H1 (cell line): ENCODE measurements at regions not wholly inside any gene's neighbourhood (a gene's known extent, or its start where the extent isn't known, plus 50 kb on each side); places are given as distances from the start of the nearest gene placed in this dataset.

ENCODE experiments used
- CTCF ChIA-PET: fragments of 300-600 bp; sonication (Branson Sonifier 250); formaldehyde crosslinking; loops from one replicate; lab custom pipeline; 2021; ENCODE audit not compliant: partially characterized antibody; lab: Charles Lee
- POLR2A ChIA-PET: fragments of 300-600 bp; sonication (Branson Sonifier 250); formaldehyde crosslinking; loops from one replicate; lab custom pipeline; 2021; ENCODE audit warnings: inconsistent platforms; ENCODE audit not compliant: partially characterized antibody; lab: Charles Lee
- DNase-seq, 2 experiments: peaks; one replicate each; pipeline versions ENCODE4 v3.0.0 to v3.0.0-alpha.2; 2010 to 2022; ENCODE audit warnings: low spot score in 2 of 2, low read depth in 1 of 2, mixed read lengths in 1 of 2
- FAIRE-seq: peaks from 2 replicates; lab custom pipeline; 2011; peaks lifted over from hg19 to GRCh38; lab: Jason Lieb, UNC
- H2AFZ ChIP-seq: 2 replicates; pipeline ENCODE4 v1.8.1; 2012; ENCODE audit warnings: low read length, inconsistent platforms
- H2AK5ac ChIP-seq: 2 replicates; pipeline ENCODE4 v1.6.1; 2013; ENCODE audit warnings: low read depth, low read length
- H2BK120ac ChIP-seq: replicated peaks from 2 replicates; pipeline ENCODE3; 2013; ENCODE audit warnings: low read depth, low read length, inconsistent platforms
- H2BK12ac ChIP-seq: 2 replicates; pipeline ENCODE4 v1.6.1; 2013; ENCODE audit warnings: low read depth, low read length
- H2BK15ac ChIP-seq: 2 replicates; pipeline ENCODE4 v1.6.1; 2013; ENCODE audit warnings: low read length
- H2BK20ac ChIP-seq: 2 replicates; pipeline ENCODE4 v1.6.1; 2013; ENCODE audit warnings: low read length
- H2BK5ac ChIP-seq: 2 replicates; pipeline ENCODE4 v1.6.1; 2013; ENCODE audit warnings: low read depth, low read length
- H3K14ac ChIP-seq: 2 replicates; pipeline ENCODE4 v1.6.1; 2013; ENCODE audit warnings: inconsistent platforms; ENCODE audit not compliant: insufficient read length
- H3K18ac ChIP-seq: 2 replicates; pipeline ENCODE4 v1.6.1; 2013; ENCODE audit warnings: low read length; ENCODE audit errors: extremely low read depth
- H3K23ac ChIP-seq: 2 replicates; pipeline ENCODE4 v1.6.1; 2013; ENCODE audit warnings: inconsistent platforms; ENCODE audit not compliant: insufficient read length
- H3K23me2 ChIP-seq: 2 replicates; pipeline ENCODE4 v1.6.1; 2013; ENCODE audit warnings: low read depth, low read length
- H3K27ac ChIP-seq: 2 replicates; pipeline ENCODE4 v1.6.1; 2011; ENCODE audit warnings: low read depth, low read length, inconsistent platforms
- H3K27me3 ChIP-seq, 4 experiments: replicated peaks in 1 of 4; 1 replicate in 1 of 4; 2 replicates in 3 of 4; pipeline versions ENCODE4 v1.6.1 to v1.8.1; 2011 to 2013; ENCODE audit warnings: low read length in 3 of 4, mild to moderate bottlenecking in 3 of 4, inconsistent platforms in 2 of 4, mixed read lengths in 2 of 4, moderate library complexity in 1 of 4; ENCODE audit not compliant: control insufficient read depth in 3 of 4, insufficient read depth in 3 of 4; ENCODE audit errors: extremely low read depth in 1 of 4
- H3K36me3 ChIP-seq, 4 experiments: 2 replicates each; pipeline versions ENCODE4 v1.6.1 to v1.8.1; 2011 to 2013; ENCODE audit warnings: mild to moderate bottlenecking in 4 of 4, low read length in 3 of 4, moderate library complexity in 2 of 4, control low read depth in 1 of 4, inconsistent platforms in 1 of 4; ENCODE audit not compliant: insufficient read depth in 4 of 4, control insufficient read depth in 2 of 4
- H3K4ac ChIP-seq: replicated peaks from 2 replicates; pipeline ENCODE3; 2013; ENCODE audit warnings: low read length, low read depth, mixed read lengths, inconsistent platforms; ENCODE audit not compliant: insufficient read length
- H3K4me1 ChIP-seq, 4 experiments: replicated peaks in 1 of 4; 1 replicate in 1 of 4; 2 replicates in 3 of 4; pipeline versions ENCODE4 v1.6.1 to v1.8.1; 2011 to 2013; ENCODE audit warnings: low read length in 3 of 4, inconsistent platforms in 2 of 4, mixed read lengths in 1 of 4; ENCODE audit not compliant: insufficient read depth in 4 of 4, control insufficient read depth in 3 of 4
- H3K4me2 ChIP-seq, 2 experiments: 2 replicates each; pipeline versions ENCODE4 v1.6.1 to v1.8.1; 2011 to 2013; ENCODE audit warnings: low read depth in 2 of 2, low read length in 2 of 2, control low read depth in 1 of 2, inconsistent platforms in 1 of 2, mild to moderate bottlenecking in 1 of 2; ENCODE audit not compliant: insufficient read depth in 1 of 2
- H3K4me3 ChIP-seq, 4 experiments: fragments of 200-600, 300-600 bp in 1 of 4; sonication (generic), shearing (Covaris generic), sonication (Bioruptor Twin) in 1 of 4; 2 replicates each; pipeline versions ENCODE4 v1.5.1 to v1.8.1; 2011 to 2016; ENCODE audit warnings: low read length in 4 of 4, low read depth in 3 of 4, control low read depth in 2 of 4, inconsistent platforms in 2 of 4, mild to moderate bottlenecking in 2 of 4, mixed read lengths in 1 of 4, moderate library complexity in 1 of 4; ENCODE audit not compliant: insufficient read depth in 2 of 4; ENCODE audit errors: extremely low read depth in 1 of 4
- H3K56ac ChIP-seq: replicated peaks from 2 replicates; pipeline ENCODE3; 2013; ENCODE audit warnings: low read depth, mild to moderate bottlenecking, mixed read lengths, low read length, inconsistent platforms; ENCODE audit not compliant: insufficient read length
- H3K79me1 ChIP-seq: 2 replicates; pipeline ENCODE4 v1.6.1; 2013; ENCODE audit warnings: low read depth, low read length, control low read depth
- H3K79me2 ChIP-seq, 2 experiments: 2 replicates each; pipeline versions ENCODE4 v1.6.1 to v1.8.1; 2012 to 2013; ENCODE audit warnings: low read length in 2 of 2, mild to moderate bottlenecking in 2 of 2, inconsistent platforms in 1 of 2; ENCODE audit not compliant: insufficient read depth in 2 of 2, control insufficient read depth in 1 of 2
- H3K9ac ChIP-seq, 4 experiments: replicated peaks in 1 of 4; 1 replicate in 1 of 4; 2 replicates in 3 of 4; pipeline versions ENCODE4 v1.6.1 to v1.8.1; 2011 to 2013; ENCODE audit warnings: low read depth in 3 of 4, low read length in 3 of 4, control low read depth in 2 of 4, mild to moderate bottlenecking in 2 of 4, moderate library complexity in 2 of 4, inconsistent platforms in 1 of 4; ENCODE audit errors: extremely low read depth in 1 of 4
- H3K9me3 ChIP-seq, 2 experiments: 2 replicates each; pipeline versions ENCODE4 v1.6.1 to v1.8.1; 2012 to 2013; ENCODE audit warnings: mild to moderate bottlenecking in 2 of 2, moderate library complexity in 2 of 2, control low read depth in 1 of 2, inconsistent platforms in 1 of 2, low read depth in 1 of 2, low read length in 1 of 2, mixed read lengths in 1 of 2; ENCODE audit not compliant: insufficient read depth in 2 of 2
- H4K20me1 ChIP-seq, 2 experiments: replicated peaks in 1 of 2; 2 replicates each; pipeline versions ENCODE3 to v1.8.1; 2011 to 2013; ENCODE audit warnings: inconsistent platforms in 2 of 2, low read length in 2 of 2, mild to moderate bottlenecking in 1 of 2; ENCODE audit not compliant: insufficient read depth in 2 of 2, control insufficient read depth in 1 of 2
- H4K5ac ChIP-seq: 2 replicates; pipeline ENCODE4 v1.6.1; 2013; ENCODE audit warnings: low read length, low read depth, mixed read lengths, inconsistent platforms; ENCODE audit not compliant: insufficient read length
- H4K8ac ChIP-seq: 2 replicates; pipeline ENCODE4 v1.8.0; 2013; ENCODE audit warnings: mild to moderate bottlenecking, moderate library complexity, low read length, inconsistent platforms; ENCODE audit not compliant: insufficient read depth; ENCODE audit errors: extremely low read depth
- H4K91ac ChIP-seq: replicated peaks from 2 replicates; pipeline ENCODE3; 2013; ENCODE audit warnings: low read length, mixed read lengths, inconsistent platforms; ENCODE audit not compliant: insufficient read length
- EZH2 ChIP-seq: fragments of 200-600 bp; sonication (generic); IDR thresholded peaks from 2 replicates; pipeline ENCODE4 v1.7.1; 2012; ENCODE audit warnings: low read depth, mild to moderate bottlenecking, moderate library complexity, low read length, inconsistent platforms; ENCODE audit not compliant: severe bottlenecking
- MAFK ChIP-seq: IDR thresholded peaks from 2 replicates; pipeline ENCODE4 v1.6.1; 2012; ENCODE audit warnings: low read depth, mild to moderate bottlenecking, improper control_type of control experiment, low read length
- NRF1 ChIP-seq: IDR thresholded peaks from 2 replicates; pipeline ENCODE4 v1.6.1; 2011; ENCODE audit warnings: mild to moderate bottlenecking, low read depth, low read length, improper control_type of control experiment
- POLR2A ChIP-seq, 2 experiments: IDR thresholded peaks; 1 replicate in 1 of 2; 2 replicates in 1 of 2; pipeline ENCODE4 v1.6.1; 2011; ENCODE audit warnings: low read depth in 2 of 2, low read length in 2 of 2, mild to moderate bottlenecking in 2 of 2; ENCODE audit errors: control extremely low read depth in 1 of 2
- WGBS, 2 experiments: shearing (Covaris generic) in 1 of 2; methylation state at CpG; one replicate each; pipeline versions ENCODE4 v1.1.6 to v1.1.7; 2013 to 2015; ENCODE audit warnings: low lambda C conversion rate in 2 of 2, mixed read lengths in 2 of 2, inconsistent platforms in 1 of 2, low coverage in 1 of 2, missing lambda C conversion rate in 1 of 2; ENCODE audit not compliant: insufficient replicate concordance in 2 of 2, insufficient coverage in 1 of 2, insufficient read length in 1 of 2; ENCODE audit errors: extremely low coverage in 1 of 2, missing lambda C conversion rate in 1 of 2; 5-methylcytosine and 5-hydroxymethylcytosine counted together

DNA sequence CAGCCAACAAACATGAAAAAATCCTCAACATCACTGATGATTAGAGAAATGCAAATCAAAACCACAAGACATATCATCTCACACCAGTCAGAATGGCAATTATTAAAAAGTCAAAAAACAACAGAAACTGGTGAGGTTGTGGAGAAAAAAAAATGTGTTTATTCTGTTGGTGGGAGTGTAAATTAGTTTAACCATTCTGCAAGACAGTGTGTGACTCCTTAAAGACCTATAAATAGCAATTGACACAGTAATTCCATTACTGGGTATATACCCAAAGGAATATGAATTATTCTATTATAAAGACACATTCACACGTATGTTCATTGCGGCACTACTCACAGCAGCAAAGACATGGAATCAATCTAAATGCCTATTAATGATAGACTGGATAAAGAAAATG lies 427.3 kb upstream of the CHORDC1 start:
- no peak overlapping the region for H2AK5ac ChIP-seq
- H3K4me3 ChIP-seq, result no peak overlapping the region
- TF ChIP-seq NRF1 (no peak), MAFK (no peak), EZH2 (no peak), POLR2A (IDR thresholded peaks at IDR 0.05; ENCODE audit: control extremely low read depth in 1 of 2, low read depth in 2 of 2, low read length in 2 of 2) (no peak)
- FAIRE-seq, result no peak
- H3K4me2 ChIP-seq, result no peak overlapping the region
- no peaks in the 10 kb centered on the region for H4K20me1 ChIP-seq
- no peak overlapping the region for H2BK20ac ChIP-seq
- no peak overlapping the region for H3K56ac ChIP-seq
- ChIA-PET CTCF (no interaction called here), POLR2A (no interaction called here)
- H3K23ac ChIP-seq, result no peak overlapping the region
- H3K27ac ChIP-seq, result no peak overlapping the region
- H3K79me2 ChIP-seq, result no peaks in the 10 kb centered on the region
- no peak overlapping the region for H2BK12ac ChIP-seq
- 94% methylated on average over 2 of the region's 2 CpGs; no CpG with 5 or more reads in 1 of the 2 experiments for WGBS, 2 experiments
- no peaks in the 10 kb centered on the region for H3K27me3 ChIP-seq
- no peak overlapping the region for H2BK15ac ChIP-seq
- no peak overlapping the region for H4K8ac ChIP-seq
- no peak overlapping the region for H2BK120ac ChIP-seq
- no peak overlapping the region for H4K91ac ChIP-seq
- DNase-seq, result no peak
- no peak overlapping the region for H2BK5ac ChIP-seq
- no peaks in the 10 kb centered on the region for H3K23me2 ChIP-seq
- no peak overlapping the region for H3K18ac ChIP-seq
- H3K4ac ChIP-seq, result no peak overlapping the region
- no peak overlapping the region for H3K9ac ChIP-seq
- no peaks in the 10 kb centered on the region for H3K9me3 ChIP-seq
- H3K79me1 ChIP-seq, result no peaks in the 10 kb centered on the region
- H3K4me1 ChIP-seq, result no peaks in the 10 kb centered on the region
- no peak overlapping the region for H4K5ac ChIP-seq
- H3K36me3 ChIP-seq, result no peaks in the 10 kb centered on the region
- no peak overlapping the region for H3K14ac ChIP-seq
- H2AFZ ChIP-seq, result no peak overlapping the region
